IMR-90 (cell line): ENCODE measurements at regions not wholly inside any gene's neighbourhood (a gene's known extent, or its start where the extent isn't known, plus 50 kb on each side); places are given as distances from the start of the nearest gene placed in this dataset.

ENCODE experiments used
- ATAC-seq: fragments of 200-7000 bp; cut with Tn5 transposase; 2 replicates; pipeline ENCODE4 v1.9.1; 2020; ENCODE audit warnings: low read depth, mild to moderate bottlenecking, moderate library complexity
- BruUV-seq: library from RNA; stranded (reverse); fragments of 400-500 nt; replicated peaks from 2 replicates; lab custom pipeline; 2021; lab: Mats Ljungman, UMichigan
- CTCF ChIA-PET: fragments of 300-600 bp; formaldehyde crosslinking; extraction: SDS; loops from one replicate; lab custom pipeline; 2021; ENCODE audit warnings: antibody characterized with exemption; lab: Yijun Ruan, JAX
- POLR2A ChIA-PET: fragments of 300-600 bp; sonication (Branson Sonifier 250); formaldehyde crosslinking; loops from one replicate; lab custom pipeline; 2022; ENCODE audit warnings: antibody characterized with exemption; ENCODE audit not compliant: unreplicated experiment; lab: Charles Lee
- DNase-seq: peaks from one replicate; pipeline ENCODE4 v3.0.0; 2013
- H2AFZ ChIP-seq: replicated peaks from 2 replicates; pipeline ENCODE3; 2013; ENCODE audit warnings: low read length, mild to moderate bottlenecking; ENCODE audit not compliant: poor library complexity
- H2AK5ac ChIP-seq: 2 replicates; pipeline ENCODE4 v1.6.1; 2013; ENCODE audit warnings: low read depth, low read length, inconsistent platforms
- H2AK9ac ChIP-seq: replicated peaks from 2 replicates; pipeline ENCODE3; 2013; ENCODE audit warnings: mild to moderate bottlenecking, low read depth, low read length, moderate library complexity; ENCODE audit not compliant: poor library complexity
- H2BK120ac ChIP-seq: 2 replicates; pipeline ENCODE4 v1.6.1; 2013; ENCODE audit warnings: low read depth, low read length, inconsistent platforms
- H2BK15ac ChIP-seq: 3 replicates; pipeline ENCODE4 v1.6.1; 2013; ENCODE audit warnings: low read depth, low read length, inconsistent platforms
- H2BK20ac ChIP-seq: 2 replicates; pipeline ENCODE4 v1.6.1; 2013; ENCODE audit warnings: low read depth, mild to moderate bottlenecking, inconsistent platforms, low read length, moderate library complexity
- H2BK5ac ChIP-seq: 2 replicates; pipeline ENCODE4 v1.6.1; 2013; ENCODE audit warnings: mild to moderate bottlenecking, low read depth, low read length, inconsistent platforms; ENCODE audit not compliant: poor library complexity, severe bottlenecking
- H3K14ac ChIP-seq: replicated peaks from 2 replicates; pipeline ENCODE4 v1.6.1; 2013; ENCODE audit warnings: low read depth, low read length, inconsistent platforms
- H3K18ac ChIP-seq: 2 replicates; pipeline ENCODE4 v1.6.1; 2013; ENCODE audit warnings: low read depth, low read length, control low read depth
- H3K23ac ChIP-seq: 2 replicates; pipeline ENCODE4 v1.6.1; 2013; ENCODE audit warnings: low read depth, low read length, inconsistent platforms
- H3K27ac ChIP-seq: 2 replicates; pipeline ENCODE4 v1.5.1; 2013; ENCODE audit warnings: mild to moderate bottlenecking, control low read depth, low read length; ENCODE audit not compliant: insufficient read depth
- H3K27me3 ChIP-seq: 2 replicates; pipeline ENCODE4 v1.6.1; 2013; ENCODE audit warnings: low read length; ENCODE audit not compliant: control insufficient read depth, insufficient read depth
- H3K36me3 ChIP-seq: 2 replicates; pipeline ENCODE4 v1.6.1; 2013; ENCODE audit warnings: low read length, mixed read lengths; ENCODE audit not compliant: control insufficient read depth, insufficient read depth
- H3K4ac ChIP-seq: 2 replicates; pipeline ENCODE4 v1.6.1; 2013; ENCODE audit warnings: low read depth, low read length, inconsistent platforms
- H3K4me1 ChIP-seq: 2 replicates; pipeline ENCODE4 v1.6.1; 2013; ENCODE audit warnings: low read length, mixed read lengths; ENCODE audit not compliant: control insufficient read depth, insufficient read depth
- H3K4me2 ChIP-seq: 2 replicates; pipeline ENCODE4 v1.6.1; 2013; ENCODE audit warnings: low read depth, mild to moderate bottlenecking, control low read depth, low read length, moderate library complexity
- H3K4me3 ChIP-seq: 2 replicates; pipeline ENCODE4 v1.5.1; 2013; ENCODE audit warnings: low read depth, mild to moderate bottlenecking, control low read depth, low read length, moderate library complexity; ENCODE audit not compliant: insufficient read depth
- H3K56ac ChIP-seq: 2 replicates; pipeline ENCODE4 v1.6.1; 2013; ENCODE audit warnings: low read length, inconsistent platforms; ENCODE audit not compliant: insufficient read depth; ENCODE audit errors: extremely low read depth
- H3K79me1 ChIP-seq, 2 experiments: 2 replicates each; pipeline ENCODE4 v1.6.1; 2013; ENCODE audit warnings: low read length in 2 of 2, inconsistent platforms in 1 of 2, low read depth in 1 of 2
- H3K9ac ChIP-seq: 2 replicates; pipeline ENCODE4 v1.6.1; 2013; ENCODE audit warnings: low read depth, low read length, control low read depth
- H3K9me1 ChIP-seq: 2 replicates; pipeline ENCODE4 v1.6.1; 2013; ENCODE audit warnings: low read length, inconsistent platforms; ENCODE audit not compliant: insufficient read depth
- H3K9me3 ChIP-seq: 2 replicates; pipeline ENCODE4 v1.6.1; 2013; ENCODE audit warnings: low read length; ENCODE audit not compliant: control insufficient read depth, insufficient read depth
- H4K20me1 ChIP-seq: 2 replicates; pipeline ENCODE4 v1.6.1; 2013; ENCODE audit warnings: low read length, inconsistent platforms; ENCODE audit not compliant: insufficient read depth
- H4K5ac ChIP-seq: 2 replicates; pipeline ENCODE4 v1.6.1; 2013; ENCODE audit warnings: mild to moderate bottlenecking, low read depth, low read length, control low read depth
- H4K8ac ChIP-seq, 2 experiments: 2 replicates each; pipeline ENCODE4 v1.6.1; 2013; ENCODE audit warnings: low read depth in 2 of 2, low read length in 2 of 2, control low read depth in 1 of 2, inconsistent platforms in 1 of 2
- H4K91ac ChIP-seq: 2 replicates; pipeline ENCODE4 v1.6.1; 2013; ENCODE audit warnings: low read depth, low read length, inconsistent platforms; ENCODE audit not compliant: insufficient read depth
- CHD1 ChIP-seq: IDR thresholded peaks from 2 replicates; pipeline ENCODE4 v1.6.1; 2012; ENCODE audit warnings: low read depth, low read length, improper control_type of control experiment
- FOS ChIP-seq: fragments of 150-350 bp; IDR thresholded peaks from 2 replicates; pipeline ENCODE4 v1.6.1; 2016; ENCODE audit warnings: low read depth, low read length
- NFE2L2 ChIP-seq: fragments of 150-350 bp; IDR thresholded peaks from 2 replicates; pipeline ENCODE4 v1.6.1; 2016; ENCODE audit warnings: low read depth, mild to moderate bottlenecking, low read length
- SMC3 ChIP-seq: fragments of 150-350 bp; IDR thresholded peaks from 2 replicates; pipeline ENCODE4 v1.6.1; 2016; ENCODE audit warnings: low read depth, mild to moderate bottlenecking, antibody characterized with exemption, low read length, moderate library complexity
- USF2 ChIP-seq: fragments of 150-350 bp; IDR thresholded peaks from 2 replicates; pipeline ENCODE4 v1.6.1; 2017; ENCODE audit warnings: mild to moderate bottlenecking, antibody characterized with exemption, low read length, low read depth
- WGBS, 2 experiments: methylation state at CpG; one replicate each; pipeline versions ENCODE4 v1.1.5 to v1.1.7; 2013; ENCODE audit warnings: missing lambda C conversion rate in 2 of 2; ENCODE audit not compliant: insufficient read length in 1 of 2; ENCODE audit errors: extremely low coverage in 2 of 2; 5-methylcytosine and 5-hydroxymethylcytosine counted together
- dilution Hi-C: fragments of 300-500 bp; cut with HindIII; formaldehyde crosslinking; loops from one replicate; pipeline ENCODE4 v1.14.3; 2018; ENCODE audit warnings: low sequenced_read_pairs; ENCODE audit not compliant: unreplicated experiment
- in situ Hi-C: fragments of 300-500 bp; cut with MboI; formaldehyde crosslinking; loops from 3 replicates; pipeline ENCODE4 v1.14.3; 2019; ENCODE audit warnings: low sequenced_read_pairs, inconsistent platforms, mixed read lengths
- intact Hi-C: fragments of 100-400 bp; cut with micrococcal nuclease; formaldehyde crosslinking; loops from 2 replicates; pipeline ENCODE4 v1.10.0; 2022

DNA sequence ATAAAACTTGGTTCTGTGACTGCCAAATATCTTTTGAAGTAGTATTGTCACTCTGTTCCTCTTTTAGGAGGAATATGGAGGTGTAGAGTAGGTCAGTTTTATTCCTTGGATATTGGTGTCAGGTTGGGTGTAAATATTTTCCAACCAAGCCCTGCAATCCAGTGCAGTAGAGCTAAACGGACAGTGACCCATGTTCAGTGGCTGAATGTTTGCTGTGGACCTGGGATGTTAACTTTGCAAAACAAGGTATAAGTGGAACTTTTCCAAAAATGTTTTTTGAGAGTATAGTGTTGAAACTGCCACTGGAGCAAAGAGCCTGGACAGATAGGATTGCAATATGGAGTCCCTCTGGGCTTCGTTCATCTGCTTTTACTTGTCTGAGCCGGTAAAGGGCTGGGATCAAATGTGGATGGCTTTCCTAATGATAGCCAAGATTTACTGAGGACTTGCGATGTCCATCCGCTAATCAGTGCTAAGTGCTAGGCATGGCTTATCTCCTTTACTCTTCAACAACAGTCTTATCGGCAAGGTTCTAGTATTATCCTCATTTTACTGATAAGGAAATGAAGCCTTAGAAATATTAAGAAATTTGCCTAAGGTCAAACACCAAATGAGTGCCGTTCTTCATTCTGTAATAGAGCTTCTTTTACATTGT, 69.0 kb upstream of the BACH2 start:
- no TSS peak for BruUV-seq
- in situ Hi-C loops: no loop called here
- no peak overlapping the region for H3K27ac ChIP-seq
- WGBS, 2 experiments: 100% methylated on average over 1 of the region's 7 CpGs; no CpG with 5 or more reads in 1 of the 2 experiments
- no peak overlapping the region for H3K14ac ChIP-seq
- no peak overlapping the region for H3K4ac ChIP-seq
- no peak overlapping the region for H4K8ac ChIP-seq
- CTCF ChIA-PET: interaction anchor here (0.6 kb wide), 1 partner anchor 25 kb away, joined by 3 read pairs; no protein-coding TSS in a partner anchor
- H4K91ac ChIP-seq: no peak overlapping the region
- no peaks in the 10 kb centered on the region; the same call in 1 of the 2 replicates for H3K27me3 ChIP-seq
- H3K56ac ChIP-seq: no peak overlapping the region
- no peak overlapping the region for H3K9ac ChIP-seq
- H3K36me3 ChIP-seq: no peaks in the 10 kb centered on the region
- H3K23ac ChIP-seq: no peak overlapping the region
- H2BK120ac ChIP-seq: no peak overlapping the region
- H3K9me1 ChIP-seq: 0 out of 2 replicates have a peak, but pooled peaks cover 6% of the 10 kb centered on the region
- H4K20me1 ChIP-seq: peaks cover 4% of the 10 kb centered on the region; the same call in 1 of the 2 replicates
- no peak overlapping the region for H3K4me2 ChIP-seq
- dilution Hi-C loops: no loop called here
- no peak overlapping the region for H3K18ac ChIP-seq
- TF ChIP-seq NFE2L2: no peak
- no peak for TF ChIP-seq CHD1
- TF ChIP-seq USF2: no peak
- TF ChIP-seq FOS: no peak
- TF ChIP-seq SMC3: no peak
- no peak overlapping the region for H2BK20ac ChIP-seq
- no peak overlapping the region for H2AFZ ChIP-seq
- H2BK5ac ChIP-seq: no peak overlapping the region
- H3K9me3 ChIP-seq: peaks cover 6% of the 10 kb centered on the region
- peak overlapping the region; percentile 47 for H2AK5ac ChIP-seq
- H4K5ac ChIP-seq: no peak overlapping the region
- H3K79me1 ChIP-seq: no peaks in the 10 kb centered on the region
- no peak for DNase-seq
- no peak overlapping the region for H2AK9ac ChIP-seq
- POLR2A ChIA-PET: no interaction called here
- H2BK15ac ChIP-seq: no peak overlapping the region
- no peak overlapping the region for H3K4me3 ChIP-seq
- intact Hi-C loops: no loop called here
- ATAC-seq: no peak
- peaks cover 3% of the 10 kb centered on the region for H3K4me1 ChIP-seq
